ENCODE measurements at regions not wholly inside any gene's neighbourhood (a gene's known extent, or its start where the extent isn't known, plus 50 kb on each side); places are given as distances from the start of the nearest gene placed in this dataset.

GRCh38 chr7:35983626-35984025 is 169.4 kb upstream of the EEPD1 start:
- no peaks in the 10 kb centered on the region for H3K9me1 ChIP-seq (ENCODE audit: control insufficient read depth, insufficient read depth, low read length)
- intact Hi-C loops (cut with micrococcal nuclease): no loop called here
- no peak overlapping the region for H2AFZ ChIP-seq (ENCODE audit: low read depth, low read length)
- CTCF ChIA-PET (ENCODE audit: low intra/inter-chr PET ratio): interaction anchor here (5.2 kb wide), 1 partner anchor 308 kb away, joined by 58 read pairs; no protein-coding TSS in a partner anchor
- no peaks in the 10 kb centered on the region for H3K79me2 ChIP-seq (ENCODE audit: control insufficient read depth, insufficient read depth, low read length)
- ATAC-seq (no peak), FAIRE-seq (no peak), DNase-seq (ENCODE audit: extremely low read depth in 1 of 4, low spot score in 3 of 4) (no peak)
- no peak overlapping the region for H3K4me2 ChIP-seq (ENCODE audit: insufficient read depth, low read length)
- no peaks in the 10 kb centered on the region for H4K20me1 ChIP-seq (replicated peaks; ENCODE audit: control insufficient read depth, insufficient read depth, low read length)
- peaks cover 12 to 55% of the 10 kb centered on the region in 2 experiments for H3K27me3 ChIP-seq (ENCODE audit: control insufficient read depth in 2 of 2, insufficient read depth in 2 of 2, low read length in 2 of 2)
- H3K9ac ChIP-seq (ENCODE audit: insufficient read depth in 1 of 2, low read depth in 2 of 2, low read length in 2 of 2): no peak overlapping the region
- H3K27ac ChIP-seq (ENCODE audit: extremely low read depth, low read depth, low read length): no peak overlapping the region
- in situ Hi-C loops (cut with MboI): no loop called here
- no peaks in the 10 kb centered on the region for H3K36me3 ChIP-seq (ENCODE audit: control insufficient read depth, insufficient read depth, low read length)
- peaks cover 0 to 5% of the 10 kb centered on the region in 2 experiments; a peak in 2 of 5 replicates for H3K4me1 ChIP-seq (replicated peaks in 1 of 2; ENCODE audit: control insufficient read depth in 2 of 2, insufficient read depth in 2 of 2, low read length in 2 of 2)
- no peaks in the 10 kb centered on the region for H3K9me3 ChIP-seq (replicated peaks; ENCODE audit: control insufficient read depth, insufficient read depth, low read depth, low read length)
- POLR2A ChIA-PET: no interaction called here
- WGBS (ENCODE audit: insufficient coverage, low coverage, missing lambda C conversion rate): 2% methylated on average over 5 of the region's 5 CpGs
- no TSS peak for BruUV-seq (replicated peaks)
- no peak overlapping the region for H3K4me3 ChIP-seq
- TF ChIP-seq HDAC1 (IDR thresholded peaks at IDR 0.05) (no peak), CHD1 (IDR thresholded peaks at IDR 0.05; ENCODE audit: low read length) (no peak), PBX2 (CRISPR knock-in tag; IDR thresholded peaks at IDR 0.05; ENCODE audit: low read depth) (no peak), PBX2 (tag; conservative IDR thresholded peaks at IDR 0.05; ENCODE audit: low read depth) (no peak), ZNF695 (CRISPR knock-in tag; IDR thresholded peaks at IDR 0.05) (no peak), TFE3 (CRISPR knock-in tag; IDR thresholded peaks at IDR 0.05) (no peak), ZNF121 (CRISPR knock-in tag; conservative IDR thresholded peaks at IDR 0.05) (no peak), KHSRP (IDR thresholded peaks at IDR 0.05) (no peak), RBBP5 (IDR thresholded peaks at IDR 0.05; ENCODE audit: borderline replicate concordance, insufficient read depth, low read length, poor library complexity, severe bottlenecking) (no peak), HCFC1 (IDR thresholded peaks at IDR 0.05; ENCODE audit: low read depth, low read length) (no peak), ZNF668 (CRISPR knock-in tag; IDR thresholded peaks at IDR 0.05) (no peak), ZNF212 (CRISPR knock-in tag; IDR thresholded peaks at IDR 0.05) (no peak), ZNF384 (IDR thresholded peaks at IDR 0.05; ENCODE audit: low read depth, low read length) (no peak), RNF2 (IDR thresholded peaks at IDR 0.05) (no peak), HNRNPK (IDR thresholded peaks at IDR 0.05; ENCODE audit: low read depth, low read length, poor library complexity, severe bottlenecking) (no peak), PPARD (CRISPR knock-in tag; IDR thresholded peaks at IDR 0.05) (no peak), MEIS2 (IDR thresholded peaks at IDR 0.05; ENCODE audit: partially characterized antibody) (no peak), BCLAF1 (IDR thresholded peaks at IDR 0.05; ENCODE audit: borderline replicate concordance in 1 of 2, control insufficient read depth in 1 of 2, low read depth in 2 of 2, low read length in 1 of 2) (no peak)
